SK-N-MC (cell line): ENCODE measurements at regions not wholly inside any gene's neighbourhood (a gene's known extent, or its start where the extent isn't known, plus 50 kb on each side); places are given as distances from the start of the nearest gene placed in this dataset.

Experiments
- EZH2 ChIP-seq: fragments of 200-600 bp; sonication (generic); IDR thresholded peaks from one replicate; pipeline ENCODE4 v1.6.1; 2017; ENCODE audit warnings: antibody characterized with exemption
- POLR2AphosphoS5 ChIP-seq: IDR thresholded peaks from 2 replicates; pipeline ENCODE4 v1.6.1; 2012; ENCODE audit warnings: mild to moderate bottlenecking, low read depth, low read length, borderline replicate concordance

- no peak for TF ChIP-seq EZH2
- no peak for TF ChIP-seq POLR2AphosphoS5
These were observed 911.8 kb downstream of the FSCB start for GRCh38 chr14:43595096-43595772.
